ENCODE measurements at regions not wholly inside any gene's neighbourhood (a gene's known extent, or its start where the extent isn't known, plus 50 kb on each side); places are given as distances from the start of the nearest gene placed in this dataset.

GRCh38 chr3:63015614-63016309 lies 140.5 kb upstream of the CADPS start:
- no peaks in the 10 kb centered on the region for H3K9me3 ChIP-seq (ENCODE audit: control insufficient read depth, insufficient read depth, low read length)
- peak overlapping the region; percentile 88 for H3K9ac ChIP-seq (ENCODE audit: low read depth, low read length)
- no peaks in the 10 kb centered on the region for H3K27me3 ChIP-seq (ENCODE audit: control insufficient read depth, insufficient read depth, low read length)
- H3K4me1 ChIP-seq (ENCODE audit: control insufficient read depth, insufficient read depth, low read length), result peaks cover 16% of the 10 kb centered on the region
- H3K4me3 ChIP-seq (ENCODE audit: low read depth, low read length), result peak overlapping the region; percentile 26
- no peaks in the 10 kb centered on the region for H3K36me3 ChIP-seq (ENCODE audit: control insufficient read depth, insufficient read depth, low read length)

- Histone ChIP-seq H3K4me1 (ENCODE audit: control insufficient read depth, insufficient read depth, low read length) (no peaks in the 10 kb centered on the region), H3K9me3 (ENCODE audit: control insufficient read depth, insufficient read depth, low read length) (no peaks in the 10 kb centered on the region), H3K9ac (ENCODE audit: low read depth, low read length) (no peak overlapping the region)
Measured at GRCh38 chr3:63022114-63022513, 146.9 kb upstream of the CADPS start.

GRCh38 chr3:63026722-63027121 lies 151.5 kb upstream of the CADPS start:
- no peaks in the 10 kb centered on the region for H3K4me1 ChIP-seq (ENCODE audit: control insufficient read depth, insufficient read depth, low read length)
- no peaks in the 10 kb centered on the region for H3K9me3 ChIP-seq (ENCODE audit: control insufficient read depth, insufficient read depth, low read length)
- H3K27me3 ChIP-seq (ENCODE audit: control insufficient read depth, insufficient read depth, low read length), result no peaks in the 10 kb centered on the region
- no peak overlapping the region for H3K4me3 ChIP-seq (ENCODE audit: low read depth, low read length)
- no peak overlapping the region for H3K9ac ChIP-seq (ENCODE audit: low read depth, low read length)
- H3K36me3 ChIP-seq (ENCODE audit: control insufficient read depth, insufficient read depth, low read length), result no peaks in the 10 kb centered on the region

More at GRCh38 chr3:63022114-63022513, 146.9 kb upstream of the CADPS start:
- Histone ChIP-seq H3K36me3 (ENCODE audit: control insufficient read depth, insufficient read depth, low read length) (no peaks in the 10 kb centered on the region), H3K27me3 (ENCODE audit: control insufficient read depth, insufficient read depth, low read length) (no peaks in the 10 kb centered on the region), H3K4me3 (ENCODE audit: low read depth, low read length) (no peak overlapping the region)

- Histone ChIP-seq H3K9ac (ENCODE audit: low read depth, low read length) (no peak overlapping the region), H3K27me3 (ENCODE audit: control insufficient read depth, insufficient read depth, low read length) (no peaks in the 10 kb centered on the region), H3K4me1 (ENCODE audit: control insufficient read depth, insufficient read depth, low read length) (no peaks in the 10 kb centered on the region), H3K4me3 (ENCODE audit: low read depth, low read length) (no peak overlapping the region), H3K36me3 (ENCODE audit: control insufficient read depth, insufficient read depth, low read length) (no peaks in the 10 kb centered on the region), H3K9me3 (ENCODE audit: control insufficient read depth, insufficient read depth, low read length) (no peaks in the 10 kb centered on the region)
Measured at GRCh38 chr3:63029326-63029725, 154.1 kb upstream of the CADPS start.

- Histone ChIP-seq H3K4me3 (ENCODE audit: low read depth, low read length) (no peak overlapping the region), H3K9ac (ENCODE audit: low read depth, low read length) (no peak overlapping the region), H3K4me1 (ENCODE audit: control insufficient read depth, insufficient read depth, low read length) (no peaks in the 10 kb centered on the region), H3K36me3 (ENCODE audit: control insufficient read depth, insufficient read depth, low read length) (no peaks in the 10 kb centered on the region), H3K27me3 (ENCODE audit: control insufficient read depth, insufficient read depth, low read length) (no peaks in the 10 kb centered on the region), H3K9me3 (ENCODE audit: control insufficient read depth, insufficient read depth, low read length) (no peaks in the 10 kb centered on the region)
Measured at GRCh38 chr3:63029921-63030320, 154.7 kb upstream of the CADPS start.

- no peaks in the 10 kb centered on the region for H3K27me3 ChIP-seq (ENCODE audit: control insufficient read depth, insufficient read depth, low read length)
- H3K36me3 ChIP-seq (ENCODE audit: control insufficient read depth, insufficient read depth, low read length), result no peaks in the 10 kb centered on the region
- H3K4me3 ChIP-seq (ENCODE audit: low read depth, low read length), result no peak overlapping the region
- no peaks in the 10 kb centered on the region for H3K4me1 ChIP-seq (ENCODE audit: control insufficient read depth, insufficient read depth, low read length)
- no peak overlapping the region for H3K9ac ChIP-seq (ENCODE audit: low read depth, low read length)
- no peaks in the 10 kb centered on the region for H3K9me3 ChIP-seq (ENCODE audit: control insufficient read depth, insufficient read depth, low read length)
Measured at GRCh38 chr3:63030666-63031065, 155.4 kb upstream of the CADPS start.

GRCh38 chr3:63032881-63033280 lies 157.7 kb upstream of the CADPS start:
- Histone ChIP-seq H3K36me3 (ENCODE audit: control insufficient read depth, insufficient read depth, low read length) (no peaks in the 10 kb centered on the region), H3K27me3 (ENCODE audit: control insufficient read depth, insufficient read depth, low read length) (no peaks in the 10 kb centered on the region), H3K4me1 (ENCODE audit: control insufficient read depth, insufficient read depth, low read length) (no peaks in the 10 kb centered on the region), H3K9ac (ENCODE audit: low read depth, low read length) (no peak overlapping the region), H3K4me3 (ENCODE audit: low read depth, low read length) (no peak overlapping the region), H3K9me3 (ENCODE audit: control insufficient read depth, insufficient read depth, low read length) (no peaks in the 10 kb centered on the region)

GRCh38 chr3:63034101-63034500 lies 158.9 kb upstream of the CADPS start:
- Histone ChIP-seq H3K4me3 (ENCODE audit: low read depth, low read length) (no peak overlapping the region), H3K36me3 (ENCODE audit: control insufficient read depth, insufficient read depth, low read length) (no peaks in the 10 kb centered on the region), H3K27me3 (ENCODE audit: control insufficient read depth, insufficient read depth, low read length) (no peaks in the 10 kb centered on the region), H3K9ac (ENCODE audit: low read depth, low read length) (no peak overlapping the region), H3K9me3 (ENCODE audit: control insufficient read depth, insufficient read depth, low read length) (no peaks in the 10 kb centered on the region), H3K4me1 (ENCODE audit: control insufficient read depth, insufficient read depth, low read length) (no peaks in the 10 kb centered on the region)

GRCh38 chr3:63037116-63037515 lies 161.9 kb upstream of the CADPS start:
- Histone ChIP-seq H3K4me1 (ENCODE audit: control insufficient read depth, insufficient read depth, low read length) (no peaks in the 10 kb centered on the region), H3K27me3 (ENCODE audit: control insufficient read depth, insufficient read depth, low read length) (no peaks in the 10 kb centered on the region), H3K4me3 (ENCODE audit: low read depth, low read length) (no peak overlapping the region), H3K9ac (ENCODE audit: low read depth, low read length) (no peak overlapping the region), H3K9me3 (ENCODE audit: control insufficient read depth, insufficient read depth, low read length) (no peaks in the 10 kb centered on the region), H3K36me3 (ENCODE audit: control insufficient read depth, insufficient read depth, low read length) (no peaks in the 10 kb centered on the region)

- Histone ChIP-seq H3K9ac (ENCODE audit: low read depth, low read length) (no peak overlapping the region), H3K4me3 (ENCODE audit: low read depth, low read length) (no peak overlapping the region), H3K27me3 (ENCODE audit: control insufficient read depth, insufficient read depth, low read length) (no peaks in the 10 kb centered on the region), H3K4me1 (ENCODE audit: control insufficient read depth, insufficient read depth, low read length) (peaks cover 3% of the 10 kb centered on the region), H3K36me3 (ENCODE audit: control insufficient read depth, insufficient read depth, low read length) (peaks cover 2% of the 10 kb centered on the region), H3K9me3 (ENCODE audit: control insufficient read depth, insufficient read depth, low read length) (no peaks in the 10 kb centered on the region)
Measured at GRCh38 chr3:63042833-63043232, 167.6 kb upstream of the CADPS start.

- H3K27me3 ChIP-seq (ENCODE audit: control insufficient read depth, insufficient read depth, low read length), result no peaks in the 10 kb centered on the region
- H3K4me1 ChIP-seq (ENCODE audit: control insufficient read depth, insufficient read depth, low read length), result peaks cover 3% of the 10 kb centered on the region
- H3K9me3 ChIP-seq (ENCODE audit: control insufficient read depth, insufficient read depth, low read length), result no peaks in the 10 kb centered on the region
- peaks cover 2% of the 10 kb centered on the region for H3K36me3 ChIP-seq (ENCODE audit: control insufficient read depth, insufficient read depth, low read length)
- H3K4me3 ChIP-seq (ENCODE audit: low read depth, low read length), result no peak overlapping the region
- H3K9ac ChIP-seq (ENCODE audit: low read depth, low read length), result no peak overlapping the region
Measured at GRCh38 chr3:63043631-63044030, 168.4 kb upstream of the CADPS start.

- Histone ChIP-seq H3K4me1 (ENCODE audit: control insufficient read depth, insufficient read depth, low read length) (peaks cover 3% of the 10 kb centered on the region), H3K27me3 (ENCODE audit: control insufficient read depth, insufficient read depth, low read length) (no peaks in the 10 kb centered on the region), H3K9ac (ENCODE audit: low read depth, low read length) (no peak overlapping the region)
Measured at GRCh38 chr3:63046152-63046551, 170.9 kb upstream of the CADPS start.

More at GRCh38 chr3:63046152-63046551, 170.9 kb upstream of the CADPS start:
- H3K4me3 ChIP-seq (ENCODE audit: low read depth, low read length), result no peak overlapping the region
- H3K9me3 ChIP-seq (ENCODE audit: control insufficient read depth, insufficient read depth, low read length), result no peaks in the 10 kb centered on the region
- H3K36me3 ChIP-seq (ENCODE audit: control insufficient read depth, insufficient read depth, low read length), result peaks cover 2% of the 10 kb centered on the region

Data from iPS-15b (cell line).